ENCODE measurements at regions not wholly inside any gene's neighbourhood (a gene's known extent, or its start where the extent isn't known, plus 50 kb on each side); places are given as distances from the start of the nearest gene placed in this dataset.

DNA sequence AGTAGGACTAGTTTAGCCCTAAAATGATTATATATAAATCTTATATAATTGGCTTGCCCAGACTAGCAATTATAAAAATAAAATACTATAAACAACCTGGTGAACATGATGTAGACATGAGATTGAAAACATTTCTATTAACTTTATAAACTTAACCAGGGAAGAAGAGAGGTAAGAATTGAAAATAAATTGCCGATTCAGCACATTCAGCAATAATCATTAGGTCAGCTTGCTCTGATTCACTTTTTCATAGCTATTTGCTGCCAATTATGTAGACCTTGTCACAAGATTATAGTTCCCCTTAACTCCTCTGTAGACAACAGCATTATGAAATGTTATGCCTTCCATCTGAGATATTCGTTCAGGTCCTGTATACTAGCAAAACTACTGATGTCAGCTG, 199.3 kb upstream of the CA10 start:
- Mint-ChIP-seq H3K36me3 (ENCODE audit: low read depth) (no peaks in the 10 kb centered on the region), H3K27me3 (no peaks in the 10 kb centered on the region), H3K9me3 (peaks cover 45% of the 10 kb centered on the region), H3K27ac (no peak overlapping the region), H3K4me1 (ENCODE audit: low read depth) (no peaks in the 10 kb centered on the region), H3K4me3 (no peak overlapping the region)
- intact Hi-C loops (cut with micrococcal nuclease), result no loop called here

DNA sequence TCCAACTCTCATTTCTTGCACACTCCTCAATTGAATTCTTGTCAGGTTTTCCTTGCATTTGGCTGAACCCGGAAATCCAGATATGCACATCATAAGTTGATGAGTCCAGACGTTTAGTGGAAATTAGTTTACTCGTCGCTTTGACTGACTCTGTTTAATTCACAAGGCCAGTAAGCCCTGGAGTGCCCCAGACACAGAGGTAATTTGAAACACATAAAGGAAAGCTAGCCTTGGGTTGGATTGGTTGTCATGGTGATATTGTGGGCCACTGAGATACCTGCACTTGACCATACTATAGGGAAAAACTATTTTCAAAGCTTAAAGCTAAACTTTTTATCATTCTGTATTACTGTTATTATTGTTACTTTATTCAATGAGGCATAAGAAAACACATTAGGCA, 178.3 kb upstream of the CA10 start:
- H3K36me3 Mint-ChIP-seq (ENCODE audit: low read depth), result no peaks in the 10 kb centered on the region
- no peaks in the 10 kb centered on the region for H3K4me1 Mint-ChIP-seq (ENCODE audit: low read depth)
- no peak overlapping the region for H3K4me3 Mint-ChIP-seq
- no peak overlapping the region for H3K27ac Mint-ChIP-seq
- intact Hi-C loops (cut with micrococcal nuclease), result no loop called here
- H3K9me3 Mint-ChIP-seq, result peaks cover 20% of the 10 kb centered on the region
- no peaks in the 10 kb centered on the region for H3K27me3 Mint-ChIP-seq

DNA sequence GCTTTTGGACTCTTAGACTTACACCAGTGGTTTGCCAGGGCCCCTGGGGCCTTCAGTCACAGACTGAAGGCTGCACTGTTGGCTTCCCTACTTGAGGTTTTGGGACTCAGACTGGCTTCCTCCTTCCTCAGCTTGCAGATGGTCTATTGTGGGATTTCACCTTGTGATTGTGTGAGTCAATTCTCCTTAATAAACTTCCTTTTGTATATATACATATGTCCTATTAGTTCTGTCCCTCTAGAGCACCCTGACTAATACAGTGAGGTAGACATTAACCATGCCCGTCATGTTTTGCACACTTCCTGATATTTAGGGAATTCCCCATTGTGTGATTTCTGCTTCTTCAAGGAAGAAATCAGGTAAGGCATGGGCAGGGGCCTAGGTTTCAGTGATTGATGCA, 147.8 kb upstream of the CA10 start:
- Mint-ChIP-seq H3K4me3 (no peak overlapping the region), H3K9me3 (no peaks in the 10 kb centered on the region), H3K4me1 (ENCODE audit: low read depth) (no peaks in the 10 kb centered on the region), H3K27ac (no peak overlapping the region), H3K27me3 (no peaks in the 10 kb centered on the region), H3K36me3 (ENCODE audit: low read depth) (no peaks in the 10 kb centered on the region)
- intact Hi-C loops (cut with micrococcal nuclease), result no loop called here

DNA sequence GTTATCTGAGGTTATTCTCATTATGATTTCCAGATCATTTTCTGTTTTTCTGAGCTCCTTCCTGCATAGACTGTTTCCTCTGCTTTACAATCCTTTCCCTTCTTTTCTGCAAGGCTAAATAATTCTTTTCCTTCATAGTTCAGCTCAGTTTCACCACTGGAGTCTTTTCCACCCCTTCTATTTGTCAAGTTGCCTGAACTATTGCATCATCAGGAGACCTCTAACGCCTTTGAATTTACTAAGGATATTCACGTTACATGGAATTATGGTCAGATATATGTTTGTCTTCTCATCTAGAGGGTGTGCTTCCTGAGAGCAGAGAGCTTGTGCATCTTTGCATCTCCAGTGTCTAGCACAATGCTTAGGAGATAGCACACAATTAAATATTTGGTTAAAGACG, 140.4 kb upstream of the CA10 start:
- Mint-ChIP-seq H3K4me3 (no peak overlapping the region), H3K27me3 (no peaks in the 10 kb centered on the region), H3K36me3 (ENCODE audit: low read depth) (no peaks in the 10 kb centered on the region), H3K4me1 (ENCODE audit: low read depth) (no peaks in the 10 kb centered on the region), H3K9me3 (no peaks in the 10 kb centered on the region), H3K27ac (no peak overlapping the region)
- intact Hi-C loops (cut with micrococcal nuclease), result no loop called here

DNA sequence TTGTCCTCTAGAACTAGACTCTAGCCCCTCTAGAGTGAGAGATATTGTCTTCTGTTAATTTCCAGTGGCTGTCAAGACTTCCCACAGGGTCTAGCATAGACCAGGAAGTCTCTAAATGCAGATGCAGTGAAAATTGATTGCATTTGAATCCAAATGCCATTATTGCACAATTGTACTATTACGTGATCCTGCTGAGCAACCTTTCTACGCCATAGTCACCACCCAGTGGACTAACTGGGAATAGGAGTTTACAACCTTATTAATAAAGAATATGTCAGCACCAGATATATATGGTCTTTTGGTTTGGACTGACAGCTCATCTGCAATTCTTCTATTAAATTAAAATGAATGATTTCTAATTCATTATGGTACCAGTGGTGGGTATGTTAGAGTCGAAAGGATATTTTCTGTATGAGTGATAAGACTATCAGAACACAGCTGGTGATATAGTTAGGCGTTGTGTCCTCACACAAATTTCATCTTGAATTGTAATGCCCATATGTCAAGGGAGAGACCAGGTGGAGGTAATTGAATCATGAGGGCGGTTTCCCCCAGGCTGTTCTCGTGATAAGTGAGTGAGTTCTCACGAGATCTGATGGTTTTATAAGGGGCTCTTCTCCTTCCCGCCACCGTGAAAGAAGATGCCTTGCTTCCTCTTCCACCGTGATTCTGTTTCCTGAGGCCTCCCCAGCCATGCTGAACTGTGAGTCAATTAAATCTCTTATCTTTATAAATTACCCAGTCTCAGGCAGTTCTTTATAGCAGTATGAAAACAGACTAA, 138.9 kb upstream of the CA10 start:
- no peaks in the 10 kb centered on the region for H3K4me1 Mint-ChIP-seq (ENCODE audit: low read depth)
- no peaks in the 10 kb centered on the region for H3K27me3 Mint-ChIP-seq
- H3K9me3 Mint-ChIP-seq, result no peaks in the 10 kb centered on the region
- intact Hi-C loops (cut with micrococcal nuclease), result no loop called here
- no peaks in the 10 kb centered on the region for H3K36me3 Mint-ChIP-seq (ENCODE audit: low read depth)
- H3K27ac Mint-ChIP-seq, result no peak overlapping the region
- no peak overlapping the region for H3K4me3 Mint-ChIP-seq

DNA sequence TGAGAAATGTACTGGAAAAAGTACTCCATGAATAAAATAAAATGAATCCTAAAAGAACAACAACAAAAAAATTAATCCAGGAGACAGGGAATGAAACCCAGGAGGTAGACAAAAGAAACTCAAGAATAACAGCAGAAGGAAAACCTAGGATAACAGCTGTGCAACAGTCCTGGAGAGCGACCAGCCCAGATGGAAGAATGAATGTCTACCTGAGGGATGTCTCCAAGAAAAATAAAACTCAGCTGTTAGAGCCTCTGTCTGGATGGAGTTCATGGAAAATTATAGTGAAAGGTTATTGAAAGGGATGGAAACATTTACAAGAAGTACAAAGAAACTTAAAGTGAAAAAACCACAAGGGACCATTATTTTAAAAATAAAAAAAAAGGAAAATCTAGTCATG, 135.8 kb upstream of the CA10 start:
- H3K27ac Mint-ChIP-seq, result no peak overlapping the region
- H3K27me3 Mint-ChIP-seq, result no peaks in the 10 kb centered on the region
- no peaks in the 10 kb centered on the region for H3K9me3 Mint-ChIP-seq
- intact Hi-C loops (cut with micrococcal nuclease), result no loop called here
- H3K4me1 Mint-ChIP-seq (ENCODE audit: low read depth), result no peaks in the 10 kb centered on the region
- H3K4me3 Mint-ChIP-seq, result no peak overlapping the region
- no peaks in the 10 kb centered on the region for H3K36me3 Mint-ChIP-seq (ENCODE audit: low read depth)

DNA sequence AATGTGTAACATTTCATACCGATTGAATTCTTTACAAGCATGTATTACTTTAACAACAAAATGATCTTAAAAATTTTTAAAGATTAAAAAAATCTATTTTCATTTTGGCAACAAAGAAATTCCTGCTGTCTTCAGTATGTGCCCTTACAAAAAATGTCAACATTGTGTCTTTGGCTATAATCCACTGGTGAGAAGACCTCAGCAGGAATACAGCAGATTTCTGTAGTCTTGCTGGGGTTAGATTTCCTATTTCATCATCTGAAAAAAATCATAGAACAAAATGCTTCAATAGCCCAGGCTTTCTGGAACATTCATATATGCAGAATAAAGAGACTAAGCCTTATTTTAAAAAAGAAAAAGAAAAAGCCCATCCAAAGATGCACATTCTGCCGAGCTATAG, 129.1 kb upstream of the CA10 start:
- no peak overlapping the region for H3K27ac Mint-ChIP-seq
- no peaks in the 10 kb centered on the region for H3K27me3 Mint-ChIP-seq
- no peaks in the 10 kb centered on the region for H3K9me3 Mint-ChIP-seq
- no peaks in the 10 kb centered on the region for H3K36me3 Mint-ChIP-seq (ENCODE audit: low read depth)
- no peaks in the 10 kb centered on the region for H3K4me1 Mint-ChIP-seq (ENCODE audit: low read depth)
- no peak overlapping the region for H3K4me3 Mint-ChIP-seq
- intact Hi-C loops (cut with micrococcal nuclease), result no loop called here

DNA sequence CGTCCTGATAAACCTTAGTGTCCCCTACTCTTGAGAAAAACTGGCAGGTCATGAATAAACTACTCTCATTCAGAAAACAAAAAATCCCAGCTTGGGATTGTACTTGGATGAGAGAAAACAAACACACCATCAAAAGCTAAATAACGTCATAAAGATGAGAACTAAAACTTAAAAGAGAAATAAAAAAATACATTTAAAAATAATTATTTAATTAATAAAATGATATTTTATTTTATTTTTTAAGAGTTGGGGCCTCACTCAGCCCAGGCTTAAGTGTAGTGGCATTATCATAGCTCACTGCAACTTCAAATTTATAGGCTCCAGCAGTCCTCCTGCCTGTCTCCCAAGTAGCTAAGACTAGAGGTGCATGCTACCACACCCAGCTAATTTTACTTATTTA, 125.4 kb upstream of the CA10 start:
- Mint-ChIP-seq H3K36me3 (ENCODE audit: low read depth) (no peaks in the 10 kb centered on the region), H3K4me3 (no peak overlapping the region), H3K9me3 (no peaks in the 10 kb centered on the region), H3K27me3 (no peaks in the 10 kb centered on the region), H3K27ac (no peak overlapping the region), H3K4me1 (ENCODE audit: low read depth) (no peaks in the 10 kb centered on the region)
- intact Hi-C loops (cut with micrococcal nuclease), result no loop called here

DNA sequence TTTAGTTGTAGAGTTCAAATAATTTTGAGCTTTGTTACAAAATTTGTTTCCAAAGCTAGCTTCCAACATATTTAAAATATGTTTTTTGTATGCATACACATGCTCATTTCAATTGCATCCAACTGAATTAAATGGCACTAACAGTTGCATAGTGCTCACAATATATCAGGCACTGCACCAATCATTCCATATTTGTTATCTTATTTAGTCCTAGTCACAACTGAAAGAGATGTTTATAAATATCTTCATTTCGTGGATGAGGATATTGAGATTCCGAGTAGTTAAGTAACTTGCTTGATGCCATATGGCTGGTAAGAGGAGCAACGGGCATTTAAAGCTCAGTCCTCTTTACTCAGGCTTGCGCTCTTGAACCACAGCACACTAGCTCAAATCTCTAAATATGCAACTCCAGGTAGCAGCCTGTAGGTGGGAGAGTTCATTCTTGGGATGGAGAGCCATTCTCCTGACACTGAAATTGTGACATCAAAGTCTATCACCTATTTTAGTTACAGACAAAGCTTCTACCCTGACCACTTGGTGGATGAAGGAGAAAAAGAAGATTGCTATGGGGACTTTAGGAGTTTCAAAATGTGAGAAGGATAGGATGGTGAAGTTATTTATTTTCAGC, 118.0 kb upstream of the CA10 start:
- no peak overlapping the region for H3K27ac Mint-ChIP-seq
- H3K36me3 Mint-ChIP-seq (ENCODE audit: low read depth), result no peaks in the 10 kb centered on the region
- H3K27me3 Mint-ChIP-seq, result no peaks in the 10 kb centered on the region
- intact Hi-C loops (cut with micrococcal nuclease), result no loop called here
- no peaks in the 10 kb centered on the region for H3K4me1 Mint-ChIP-seq (ENCODE audit: low read depth)
- no peaks in the 10 kb centered on the region for H3K9me3 Mint-ChIP-seq
- no peak overlapping the region for H3K4me3 Mint-ChIP-seq

DNA sequence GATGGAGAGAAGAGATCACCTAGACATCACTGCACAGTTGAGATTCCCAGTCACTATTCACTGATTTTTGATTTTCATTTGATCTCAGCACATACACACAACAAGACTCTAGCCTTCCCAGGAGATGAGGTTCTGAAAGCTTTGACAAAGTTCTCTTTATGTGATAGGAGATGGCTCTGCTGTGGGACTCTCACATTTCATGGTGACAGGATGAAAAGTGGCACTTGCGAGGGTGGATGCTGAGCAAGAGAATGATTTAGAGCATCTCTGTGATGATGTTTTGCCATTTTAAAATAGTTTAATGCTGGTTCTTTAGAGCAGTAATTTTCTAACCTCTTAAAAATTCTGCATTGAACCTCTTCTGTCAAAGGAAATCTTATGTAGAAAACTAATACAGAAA, 113.3 kb upstream of the CA10 start:
- H3K4me3 Mint-ChIP-seq, result no peak overlapping the region
- H3K27ac Mint-ChIP-seq, result no peak overlapping the region
- intact Hi-C loops (cut with micrococcal nuclease), result no loop called here
- no peaks in the 10 kb centered on the region for H3K36me3 Mint-ChIP-seq (ENCODE audit: low read depth)
- H3K9me3 Mint-ChIP-seq, result peaks cover 8% of the 10 kb centered on the region
- no peaks in the 10 kb centered on the region for H3K27me3 Mint-ChIP-seq
- no peaks in the 10 kb centered on the region for H3K4me1 Mint-ChIP-seq (ENCODE audit: low read depth)

DNA sequence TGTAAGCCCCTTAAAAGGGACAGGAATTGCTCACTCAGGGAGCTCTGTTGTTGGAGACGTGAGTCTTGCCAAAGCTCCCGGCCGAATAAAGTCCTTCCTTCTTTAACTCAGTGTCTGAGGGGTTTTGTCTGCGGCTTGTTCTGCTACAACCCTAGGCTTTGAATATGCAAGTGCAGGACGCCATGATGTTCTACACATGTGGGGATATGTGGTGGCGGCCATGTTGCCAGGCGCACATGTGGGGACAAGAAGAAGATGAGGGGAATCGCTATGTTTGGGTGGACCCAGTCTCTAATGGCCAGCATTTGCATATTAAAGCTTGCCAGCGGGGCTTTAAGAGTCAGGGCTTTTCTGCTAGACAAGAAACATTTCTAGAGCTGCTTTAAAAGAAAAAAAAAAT, 96.8 kb upstream of the CA10 start:
- Mint-ChIP-seq H3K9me3 (no peaks in the 10 kb centered on the region), H3K4me1 (ENCODE audit: low read depth) (no peaks in the 10 kb centered on the region), H3K36me3 (ENCODE audit: low read depth) (no peaks in the 10 kb centered on the region)

DNA sequence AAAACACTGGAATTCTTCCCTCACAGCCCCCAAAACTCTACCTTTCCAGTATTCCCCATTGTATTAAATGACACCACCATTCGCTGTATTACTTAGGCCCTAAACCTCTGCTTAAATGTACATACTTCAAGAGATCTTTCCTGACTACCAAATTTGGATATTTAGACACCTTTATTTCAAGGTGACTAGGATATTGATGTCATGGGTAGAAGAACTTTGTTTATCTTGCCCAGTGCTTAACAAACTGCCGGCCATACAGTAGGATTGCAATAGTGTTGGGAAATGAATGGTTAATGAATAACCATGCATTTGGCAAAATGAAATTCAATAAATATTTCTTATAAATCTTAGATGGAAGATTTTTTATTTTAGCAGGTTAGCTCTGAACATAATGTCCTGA, 86.2 kb upstream of the CA10 start:
- no peaks in the 10 kb centered on the region for H3K36me3 Mint-ChIP-seq (ENCODE audit: low read depth)

More for the DNA sequence above, 96.8 kb upstream of the CA10 start:
- no peak overlapping the region for H3K27ac Mint-ChIP-seq
- no peaks in the 10 kb centered on the region for H3K27me3 Mint-ChIP-seq
- intact Hi-C loops (cut with micrococcal nuclease), result no loop called here
- no peak overlapping the region for H3K4me3 Mint-ChIP-seq

DNA sequence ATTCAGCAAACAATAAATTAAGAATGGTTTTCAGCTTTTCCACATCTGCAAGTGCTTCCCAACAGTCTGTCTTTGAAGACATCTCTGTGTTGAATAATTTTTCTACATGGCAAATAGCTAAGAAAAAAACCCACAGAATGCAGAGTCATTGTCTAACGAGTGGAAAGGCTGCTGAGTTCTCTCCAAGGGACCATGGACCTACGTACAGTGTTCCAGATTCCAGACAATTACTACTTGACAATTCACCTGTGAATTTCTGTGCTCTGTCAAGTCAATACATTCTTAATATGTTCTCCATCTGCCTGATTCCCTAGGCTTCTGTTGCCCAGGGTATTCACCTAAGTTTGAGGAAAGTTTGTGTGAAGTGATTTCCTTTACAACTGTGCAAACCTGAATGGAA, 83.8 kb upstream of the CA10 start:
- H3K4me3 Mint-ChIP-seq, result no peak overlapping the region
- no peaks in the 10 kb centered on the region for H3K9me3 Mint-ChIP-seq
- no peaks in the 10 kb centered on the region for H3K4me1 Mint-ChIP-seq (ENCODE audit: low read depth)
- intact Hi-C loops (cut with micrococcal nuclease), result no loop called here
- no peaks in the 10 kb centered on the region for H3K36me3 Mint-ChIP-seq (ENCODE audit: low read depth)
- H3K27me3 Mint-ChIP-seq, result no peaks in the 10 kb centered on the region
- H3K27ac Mint-ChIP-seq, result no peak overlapping the region

More for the DNA sequence above, 86.2 kb upstream of the CA10 start:
- Mint-ChIP-seq H3K27ac (no peak overlapping the region), H3K9me3 (no peaks in the 10 kb centered on the region), H3K27me3 (no peaks in the 10 kb centered on the region), H3K4me1 (ENCODE audit: low read depth) (no peaks in the 10 kb centered on the region), H3K4me3 (no peak overlapping the region)
- intact Hi-C loops (cut with micrococcal nuclease), result no loop called here

DNA sequence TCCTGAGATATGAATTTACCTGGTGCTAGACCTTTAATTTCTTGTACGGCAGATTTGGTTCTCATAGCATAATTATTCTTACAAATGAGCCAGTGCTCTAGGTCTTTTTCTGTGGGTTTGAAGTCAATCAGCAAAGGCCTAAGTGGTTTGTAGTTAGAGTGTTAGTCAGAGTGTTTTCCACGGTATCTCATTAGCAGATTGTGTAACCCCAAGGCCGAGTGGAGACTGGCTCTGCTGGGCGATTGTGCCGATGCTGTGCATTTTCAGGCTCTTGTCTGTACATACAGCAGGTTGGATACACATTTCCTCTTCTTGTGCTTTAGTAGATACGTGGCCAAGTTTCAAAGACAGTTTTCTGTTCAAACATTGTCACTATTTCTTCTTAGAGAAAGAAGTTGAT, 78.6 kb upstream of the CA10 start:
- intact Hi-C loops (cut with micrococcal nuclease), result no loop called here
- no peaks in the 10 kb centered on the region for H3K9me3 Mint-ChIP-seq
- H3K36me3 Mint-ChIP-seq (ENCODE audit: low read depth), result no peaks in the 10 kb centered on the region
- H3K4me3 Mint-ChIP-seq, result no peak overlapping the region
- H3K4me1 Mint-ChIP-seq (ENCODE audit: low read depth), result no peaks in the 10 kb centered on the region
- no peaks in the 10 kb centered on the region for H3K27me3 Mint-ChIP-seq
- no peak overlapping the region for H3K27ac Mint-ChIP-seq

DNA sequence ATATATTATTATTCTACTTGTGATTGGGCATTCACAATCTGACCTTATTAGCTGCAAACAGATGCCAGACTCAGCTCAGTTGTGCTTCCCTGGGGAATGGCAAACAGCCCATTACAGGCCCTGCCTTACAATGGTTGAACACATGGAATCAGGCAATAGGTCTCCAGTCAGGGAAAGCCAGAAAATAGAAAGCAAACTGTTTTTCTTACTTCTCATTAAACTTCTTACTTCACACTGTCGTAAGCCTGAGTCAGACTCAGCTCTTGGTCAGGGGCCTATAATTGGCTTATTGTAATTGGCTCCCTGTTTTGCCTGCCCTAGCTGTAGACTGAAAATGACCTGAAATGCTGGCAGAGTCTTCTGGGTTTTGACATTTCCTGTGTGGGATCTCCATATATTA, 77.0 kb upstream of the CA10 start:
- intact Hi-C loops (cut with micrococcal nuclease), result no loop called here
- Mint-ChIP-seq H3K9me3 (no peaks in the 10 kb centered on the region), H3K4me3 (no peak overlapping the region), H3K4me1 (ENCODE audit: low read depth) (no peaks in the 10 kb centered on the region), H3K27me3 (no peaks in the 10 kb centered on the region), H3K36me3 (ENCODE audit: low read depth) (no peaks in the 10 kb centered on the region), H3K27ac (no peak overlapping the region)

Measured in dendritic cell treated with granulocyte-macrophage colony-stimulating factor and Interleukin-4, amounts not matched to agents 40 ng/mL and 50 ng/mL, for 4 days (primary cell).